IMR-90 (cell line): ENCODE measurements at regions not wholly inside any gene's neighbourhood (a gene's known extent, or its start where the extent isn't known, plus 50 kb on each side); places are given as distances from the start of the nearest gene placed in this dataset.

Experiments used
- ATAC-seq: fragments of 200-7000 bp; cut with Tn5 transposase; 2 replicates; pipeline ENCODE4 v1.9.1; 2020; ENCODE audit warnings: low read depth, mild to moderate bottlenecking, moderate library complexity
- BruUV-seq: library from RNA; stranded (reverse); fragments of 400-500 nt; replicated peaks from 2 replicates; lab custom pipeline; 2021; lab: Mats Ljungman, UMichigan
- CTCF ChIA-PET: fragments of 300-600 bp; formaldehyde crosslinking; extraction: SDS; loops from one replicate; lab custom pipeline; 2021; ENCODE audit warnings: antibody characterized with exemption; lab: Yijun Ruan, JAX
- POLR2A ChIA-PET: fragments of 300-600 bp; sonication (Branson Sonifier 250); formaldehyde crosslinking; loops from one replicate; lab custom pipeline; 2022; ENCODE audit warnings: antibody characterized with exemption; ENCODE audit not compliant: unreplicated experiment; lab: Charles Lee
- DNase-seq: peaks from one replicate; pipeline ENCODE4 v3.0.0; 2013
- H2AFZ ChIP-seq: replicated peaks from 2 replicates; pipeline ENCODE3; 2013; ENCODE audit warnings: low read length, mild to moderate bottlenecking; ENCODE audit not compliant: poor library complexity
- H2AK5ac ChIP-seq: 2 replicates; pipeline ENCODE4 v1.6.1; 2013; ENCODE audit warnings: low read depth, low read length, inconsistent platforms
- H2AK9ac ChIP-seq: replicated peaks from 2 replicates; pipeline ENCODE3; 2013; ENCODE audit warnings: mild to moderate bottlenecking, low read depth, low read length, moderate library complexity; ENCODE audit not compliant: poor library complexity
- H2BK120ac ChIP-seq: 2 replicates; pipeline ENCODE4 v1.6.1; 2013; ENCODE audit warnings: low read depth, low read length, inconsistent platforms
- H2BK15ac ChIP-seq: 3 replicates; pipeline ENCODE4 v1.6.1; 2013; ENCODE audit warnings: low read depth, low read length, inconsistent platforms
- H2BK20ac ChIP-seq: 2 replicates; pipeline ENCODE4 v1.6.1; 2013; ENCODE audit warnings: low read depth, mild to moderate bottlenecking, inconsistent platforms, low read length, moderate library complexity
- H2BK5ac ChIP-seq: 2 replicates; pipeline ENCODE4 v1.6.1; 2013; ENCODE audit warnings: mild to moderate bottlenecking, low read depth, low read length, inconsistent platforms; ENCODE audit not compliant: poor library complexity, severe bottlenecking
- H3K14ac ChIP-seq: replicated peaks from 2 replicates; pipeline ENCODE4 v1.6.1; 2013; ENCODE audit warnings: low read depth, low read length, inconsistent platforms
- H3K18ac ChIP-seq: 2 replicates; pipeline ENCODE4 v1.6.1; 2013; ENCODE audit warnings: low read depth, low read length, control low read depth
- H3K23ac ChIP-seq: 2 replicates; pipeline ENCODE4 v1.6.1; 2013; ENCODE audit warnings: low read depth, low read length, inconsistent platforms
- H3K27ac ChIP-seq: 2 replicates; pipeline ENCODE4 v1.5.1; 2013; ENCODE audit warnings: mild to moderate bottlenecking, control low read depth, low read length; ENCODE audit not compliant: insufficient read depth
- H3K27me3 ChIP-seq: 2 replicates; pipeline ENCODE4 v1.6.1; 2013; ENCODE audit warnings: low read length; ENCODE audit not compliant: control insufficient read depth, insufficient read depth
- H3K36me3 ChIP-seq: 2 replicates; pipeline ENCODE4 v1.6.1; 2013; ENCODE audit warnings: low read length, mixed read lengths; ENCODE audit not compliant: control insufficient read depth, insufficient read depth
- H3K4ac ChIP-seq: 2 replicates; pipeline ENCODE4 v1.6.1; 2013; ENCODE audit warnings: low read depth, low read length, inconsistent platforms
- H3K4me1 ChIP-seq: 2 replicates; pipeline ENCODE4 v1.6.1; 2013; ENCODE audit warnings: low read length, mixed read lengths; ENCODE audit not compliant: control insufficient read depth, insufficient read depth
- H3K4me2 ChIP-seq: 2 replicates; pipeline ENCODE4 v1.6.1; 2013; ENCODE audit warnings: low read depth, mild to moderate bottlenecking, control low read depth, low read length, moderate library complexity
- H3K4me3 ChIP-seq: 2 replicates; pipeline ENCODE4 v1.5.1; 2013; ENCODE audit warnings: low read depth, mild to moderate bottlenecking, control low read depth, low read length, moderate library complexity; ENCODE audit not compliant: insufficient read depth
- H3K56ac ChIP-seq: 2 replicates; pipeline ENCODE4 v1.6.1; 2013; ENCODE audit warnings: low read length, inconsistent platforms; ENCODE audit not compliant: insufficient read depth; ENCODE audit errors: extremely low read depth
- H3K79me1 ChIP-seq, 2 experiments: 2 replicates each; pipeline ENCODE4 v1.6.1; 2013; ENCODE audit warnings: low read length in 2 of 2, inconsistent platforms in 1 of 2, low read depth in 1 of 2
- H3K9ac ChIP-seq: 2 replicates; pipeline ENCODE4 v1.6.1; 2013; ENCODE audit warnings: low read depth, low read length, control low read depth
- H3K9me1 ChIP-seq: 2 replicates; pipeline ENCODE4 v1.6.1; 2013; ENCODE audit warnings: low read length, inconsistent platforms; ENCODE audit not compliant: insufficient read depth
- H3K9me3 ChIP-seq: 2 replicates; pipeline ENCODE4 v1.6.1; 2013; ENCODE audit warnings: low read length; ENCODE audit not compliant: control insufficient read depth, insufficient read depth
- H4K20me1 ChIP-seq: 2 replicates; pipeline ENCODE4 v1.6.1; 2013; ENCODE audit warnings: low read length, inconsistent platforms; ENCODE audit not compliant: insufficient read depth
- H4K5ac ChIP-seq: 2 replicates; pipeline ENCODE4 v1.6.1; 2013; ENCODE audit warnings: mild to moderate bottlenecking, low read depth, low read length, control low read depth
- H4K8ac ChIP-seq, 2 experiments: 2 replicates each; pipeline ENCODE4 v1.6.1; 2013; ENCODE audit warnings: low read depth in 2 of 2, low read length in 2 of 2, control low read depth in 1 of 2, inconsistent platforms in 1 of 2
- H4K91ac ChIP-seq: 2 replicates; pipeline ENCODE4 v1.6.1; 2013; ENCODE audit warnings: low read depth, low read length, inconsistent platforms; ENCODE audit not compliant: insufficient read depth
- BHLHE40 ChIP-seq: fragments of 150-350 bp; IDR thresholded peaks from 2 replicates; pipeline ENCODE4 v1.6.1; 2016; ENCODE audit warnings: mild to moderate bottlenecking, low read depth, low read length
- CEBPB ChIP-seq: IDR thresholded peaks from 2 replicates; pipeline ENCODE4 v1.6.1; 2012; ENCODE audit warnings: low read depth, low read length, improper control_type of control experiment
- CHD1 ChIP-seq: IDR thresholded peaks from 2 replicates; pipeline ENCODE4 v1.6.1; 2012; ENCODE audit warnings: low read depth, low read length, improper control_type of control experiment
- FOS ChIP-seq: fragments of 150-350 bp; IDR thresholded peaks from 2 replicates; pipeline ENCODE4 v1.6.1; 2016; ENCODE audit warnings: low read depth, low read length
- MAFK ChIP-seq: IDR thresholded peaks from 2 replicates; pipeline ENCODE4 v1.6.1; 2012; ENCODE audit warnings: low read depth, low read length, improper control_type of control experiment
- MAZ ChIP-seq: IDR thresholded peaks from 2 replicates; pipeline ENCODE4 v1.6.1; 2012; ENCODE audit warnings: low read depth, mild to moderate bottlenecking, low read length, improper control_type of control experiment, moderate library complexity, borderline replicate concordance
- MXI1 ChIP-seq: IDR thresholded peaks from 2 replicates; pipeline ENCODE4 v1.6.1; 2012; ENCODE audit warnings: low read depth, mild to moderate bottlenecking, low read length, moderate library complexity, borderline replicate concordance
- NFE2L2 ChIP-seq: fragments of 150-350 bp; IDR thresholded peaks from 2 replicates; pipeline ENCODE4 v1.6.1; 2016; ENCODE audit warnings: low read depth, mild to moderate bottlenecking, low read length
- POLR2A ChIP-seq: IDR thresholded peaks from 2 replicates; pipeline ENCODE4 v1.6.1; 2012; ENCODE audit warnings: mild to moderate bottlenecking, low read depth, low read length
- RAD21 ChIP-seq: IDR thresholded peaks from 2 replicates; pipeline ENCODE4 v1.6.1; 2012; ENCODE audit warnings: low read length, improper control_type of control experiment
- RCOR1 ChIP-seq: IDR thresholded peaks from 2 replicates; pipeline ENCODE4 v1.6.1; 2012; ENCODE audit warnings: mild to moderate bottlenecking, low read length, improper control_type of control experiment; ENCODE audit not compliant: insufficient replicate concordance
- RFX5 ChIP-seq: IDR thresholded peaks from 2 replicates; pipeline ENCODE4 v1.8.0; 2012; ENCODE audit warnings: low read depth, mild to moderate bottlenecking, low read length, moderate library complexity
- SMC3 ChIP-seq: fragments of 150-350 bp; IDR thresholded peaks from 2 replicates; pipeline ENCODE4 v1.6.1; 2016; ENCODE audit warnings: low read depth, mild to moderate bottlenecking, antibody characterized with exemption, low read length, moderate library complexity
- WGBS, 2 experiments: methylation state at CpG; one replicate each; pipeline versions ENCODE4 v1.1.5 to v1.1.7; 2013; ENCODE audit warnings: missing lambda C conversion rate in 2 of 2; ENCODE audit not compliant: insufficient read length in 1 of 2; ENCODE audit errors: extremely low coverage in 2 of 2; 5-methylcytosine and 5-hydroxymethylcytosine counted together
- dilution Hi-C: fragments of 300-500 bp; cut with HindIII; formaldehyde crosslinking; loops from one replicate; pipeline ENCODE4 v1.14.3; 2018; ENCODE audit warnings: low sequenced_read_pairs; ENCODE audit not compliant: unreplicated experiment
- in situ Hi-C: fragments of 300-500 bp; cut with MboI; formaldehyde crosslinking; loops from 3 replicates; pipeline ENCODE4 v1.14.3; 2019; ENCODE audit warnings: low sequenced_read_pairs, inconsistent platforms, mixed read lengths
- intact Hi-C: fragments of 100-400 bp; cut with micrococcal nuclease; formaldehyde crosslinking; loops from 2 replicates; pipeline ENCODE4 v1.10.0; 2022
- TF ChIP-seq, protein P1 (sequence below): fragments of 150-350 bp; IDR thresholded peaks from 2 replicates; pipeline ENCODE4 v1.6.1; 2016; ENCODE audit warnings: low read depth, mild to moderate bottlenecking, low read length, moderate library complexity, borderline replicate concordance
- TF ChIP-seq, protein P2 (sequence below): fragments of 150-350 bp; IDR thresholded peaks from 2 replicates; pipeline ENCODE4 v1.6.1; 2017; ENCODE audit warnings: mild to moderate bottlenecking, antibody characterized with exemption, low read length, low read depth
- TF ChIP-seq, protein P3 (sequence below): conservative IDR thresholded peaks from 2 replicates; pipeline ENCODE4 v1.5.1; 2012; ENCODE audit warnings: mild to moderate bottlenecking, low read depth, low read length, improper control_type of control experiment

DNA sequence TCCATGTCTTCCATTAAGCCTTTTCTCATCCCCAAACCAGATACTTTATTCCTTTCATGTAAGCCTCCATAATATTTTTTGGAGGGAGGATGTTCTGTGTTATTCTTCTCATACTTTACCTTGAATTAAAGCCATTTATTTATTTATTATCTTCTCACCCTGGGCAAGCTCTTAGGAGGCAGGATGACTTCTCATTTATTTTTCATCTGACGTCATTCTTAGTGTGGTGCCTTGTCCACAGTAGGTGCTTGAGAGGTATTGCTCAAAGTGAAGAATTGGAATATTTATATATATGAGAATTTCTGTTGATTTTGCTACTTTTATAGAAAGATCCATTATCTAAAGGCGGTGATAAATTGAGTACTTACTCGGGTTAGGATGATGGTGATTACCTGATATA lies 458.3 kb upstream of the ACTBL2 start:
- Histone ChIP-seq H3K18ac (no peak overlapping the region), H3K4me2 (no peak overlapping the region), H2AFZ (no peak overlapping the region), H2BK20ac (no peak overlapping the region), H3K9me3 (no peaks in the 10 kb centered on the region), H3K4me1 (no peaks in the 10 kb centered on the region; the same call in 1 of the 2 replicates), H3K9me1 (no peaks in the 10 kb centered on the region), H3K36me3 (no peaks in the 10 kb centered on the region), H3K79me1 (no peaks in the 10 kb centered on the region), H3K4me3 (no peak overlapping the region), H3K56ac (no peak overlapping the region), H3K27ac (no peak overlapping the region), H2AK5ac (no peak overlapping the region), H4K8ac (no peak overlapping the region), H4K20me1 (no peaks in the 10 kb centered on the region), H2AK9ac (no peak overlapping the region), H4K91ac (no peak overlapping the region), H3K27me3 (no peaks in the 10 kb centered on the region), H2BK15ac (no peak overlapping the region), H4K5ac (no peak overlapping the region), H3K4ac (no peak overlapping the region), H3K23ac (no peak overlapping the region), H2BK5ac (no peak overlapping the region), H2BK120ac (no peak overlapping the region), H3K14ac (no peak overlapping the region), H3K9ac (no peak overlapping the region)
- dilution Hi-C loops (no loop called here), in situ Hi-C loops (no loop called here), intact Hi-C loops (no loop called here)
- TF ChIP-seq SMC3 = no peak
- no peak for TF ChIP-seq RFX5
- TF ChIP-seq FOS = no peak
- TF ChIP-seq BHLHE40 = no peak
- TF ChIP-seq, protein P1, sequence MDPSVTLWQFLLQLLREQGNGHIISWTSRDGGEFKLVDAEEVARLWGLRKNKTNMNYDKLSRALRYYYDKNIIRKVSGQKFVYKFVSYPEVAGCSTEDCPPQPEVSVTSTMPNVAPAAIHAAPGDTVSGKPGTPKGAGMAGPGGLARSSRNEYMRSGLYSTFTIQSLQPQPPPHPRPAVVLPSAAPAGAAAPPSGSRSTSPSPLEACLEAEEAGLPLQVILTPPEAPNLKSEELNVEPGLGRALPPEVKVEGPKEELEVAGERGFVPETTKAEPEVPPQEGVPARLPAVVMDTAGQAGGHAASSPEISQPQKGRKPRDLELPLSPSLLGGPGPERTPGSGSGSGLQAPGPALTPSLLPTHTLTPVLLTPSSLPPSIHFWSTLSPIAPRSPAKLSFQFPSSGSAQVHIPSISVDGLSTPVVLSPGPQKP = no peak
- no peak for TF ChIP-seq NFE2L2
- no peak for TF ChIP-seq CHD1
- TF ChIP-seq MXI1 = no peak
- TF ChIP-seq, protein P2, sequence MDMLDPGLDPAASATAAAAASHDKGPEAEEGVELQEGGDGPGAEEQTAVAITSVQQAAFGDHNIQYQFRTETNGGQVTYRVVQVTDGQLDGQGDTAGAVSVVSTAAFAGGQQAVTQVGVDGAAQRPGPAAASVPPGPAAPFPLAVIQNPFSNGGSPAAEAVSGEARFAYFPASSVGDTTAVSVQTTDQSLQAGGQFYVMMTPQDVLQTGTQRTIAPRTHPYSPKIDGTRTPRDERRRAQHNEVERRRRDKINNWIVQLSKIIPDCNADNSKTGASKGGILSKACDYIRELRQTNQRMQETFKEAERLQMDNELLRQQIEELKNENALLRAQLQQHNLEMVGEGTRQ = no peak
- TF ChIP-seq RAD21 = no peak
- TF ChIP-seq, protein P3, sequence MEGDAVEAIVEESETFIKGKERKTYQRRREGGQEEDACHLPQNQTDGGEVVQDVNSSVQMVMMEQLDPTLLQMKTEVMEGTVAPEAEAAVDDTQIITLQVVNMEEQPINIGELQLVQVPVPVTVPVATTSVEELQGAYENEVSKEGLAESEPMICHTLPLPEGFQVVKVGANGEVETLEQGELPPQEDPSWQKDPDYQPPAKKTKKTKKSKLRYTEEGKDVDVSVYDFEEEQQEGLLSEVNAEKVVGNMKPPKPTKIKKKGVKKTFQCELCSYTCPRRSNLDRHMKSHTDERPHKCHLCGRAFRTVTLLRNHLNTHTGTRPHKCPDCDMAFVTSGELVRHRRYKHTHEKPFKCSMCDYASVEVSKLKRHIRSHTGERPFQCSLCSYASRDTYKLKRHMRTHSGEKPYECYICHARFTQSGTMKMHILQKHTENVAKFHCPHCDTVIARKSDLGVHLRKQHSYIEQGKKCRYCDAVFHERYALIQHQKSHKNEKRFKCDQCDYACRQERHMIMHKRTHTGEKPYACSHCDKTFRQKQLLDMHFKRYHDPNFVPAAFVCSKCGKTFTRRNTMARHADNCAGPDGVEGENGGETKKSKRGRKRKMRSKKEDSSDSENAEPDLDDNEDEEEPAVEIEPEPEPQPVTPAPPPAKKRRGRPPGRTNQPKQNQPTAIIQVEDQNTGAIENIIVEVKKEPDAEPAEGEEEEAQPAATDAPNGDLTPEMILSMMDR = no peak
- TF ChIP-seq CEBPB = no peak
- no peak for TF ChIP-seq MAFK
- no peak for TF ChIP-seq POLR2A
- no peak for TF ChIP-seq MAZ
- TF ChIP-seq RCOR1 = no peak
- WGBS, 2 experiments = no CpG with 5 or more reads among the region's 3 CpGs
- no peak for DNase-seq
- no peak for ATAC-seq
- CTCF ChIA-PET = no interaction called here
- BruUV-seq = no TSS peak
- POLR2A ChIA-PET = no interaction called here
